Esophagus muscularis mucosa (tissue), 4 donors: ENCODE measurements at regions not wholly inside any gene's neighbourhood (a gene's known extent, or its start where the extent isn't known, plus 50 kb on each side); places are given as distances from the start of the nearest gene placed in this dataset.

Source experiments
- DNase-seq: peaks from one replicate; pipeline ENCODE4 v3.0.0-alpha.2; 2017; ENCODE audit errors: extremely low spot score
- H3K27ac ChIP-seq, 4 donors: fragments of 200-600 bp; sonication (generic); replicated peaks in 1 of 4; 1 replicate in 3 of 4; 2 replicates in 1 of 4; pipeline ENCODE4 v1.5.1; 2016 to 2019; ENCODE audit warnings: mild to moderate bottlenecking in 1 of 4
- H3K27me3 ChIP-seq, 4 donors: fragments of 200-600 bp; sonication (generic); one replicate each; pipeline versions ENCODE4 v1.5.1 to v1.6.0; 2016 to 2019
- H3K36me3 ChIP-seq, 4 donors: fragments of 200-600 bp; sonication (generic); one replicate each; pipeline ENCODE4 v1.5.1; 2016 to 2019
- H3K4me1 ChIP-seq, 4 donors: fragments of 200-600 bp; sonication (generic); one replicate each; pipeline ENCODE4 v1.5.1; 2016 to 2019
- H3K4me3 ChIP-seq, 4 donors: fragments of 200-600 bp; sonication (generic); 1 replicate in 2 of 4; 2 replicates in 2 of 4; pipeline ENCODE4 v1.5.1; 2016 to 2019; ENCODE audit warnings: mild to moderate bottlenecking in 4 of 4, moderate library complexity in 1 of 4
- H3K9me3 ChIP-seq, 4 donors: fragments of 200-600 bp; sonication (generic); 1 replicate in 3 of 4; 2 replicates in 1 of 4; pipeline ENCODE4 v1.5.1; 2016 to 2019
- CTCF ChIP-seq, 3 experiments: fragments of 200-600 bp in 2 of 3; fragments of 450-650 bp in 1 of 3; sonication (generic) in 2 of 3; IDR thresholded peaks; one replicate each; pipeline ENCODE4 v1.5.1; 2017 to 2019; ENCODE audit warnings: antibody characterized with exemption in 3 of 3, mild to moderate bottlenecking in 2 of 3, moderate library complexity in 1 of 3
- EP300 ChIP-seq: sonication (generic); formaldehyde crosslinking; IDR thresholded peaks from one replicate; pipeline ENCODE4 v1.6.1; 2017; ENCODE audit warnings: antibody characterized with exemption
- POLR2A ChIP-seq: fragments of 450-650 bp; IDR thresholded peaks from one replicate; pipeline ENCODE4 v1.6.1; 2017; ENCODE audit warnings: antibody characterized with exemption, moderate library complexity, mild to moderate bottlenecking, low read depth
- POLR2AphosphoS5 ChIP-seq, 2 donors: sonication (generic); formaldehyde crosslinking; IDR thresholded peaks; one replicate each; pipeline ENCODE4 v1.6.1; 2017; ENCODE audit warnings: antibody characterized with exemption in 2 of 2
- WGBS: methylation state at CpG from one replicate; pipeline ENCODE4 v1.1.5; 2018; 5-methylcytosine and 5-hydroxymethylcytosine counted together
- intact Hi-C: fragments of 100-400 bp; cut with DNase I; formaldehyde crosslinking; loops from one replicate; pipeline ENCODE4 v1.15.1; 2023

GRCh38 chr5:2505217-2505616 lies 246.3 kb downstream of the IRX2 start:
- Histone ChIP-seq H3K27me3 (no peaks in the 10 kb centered on the region), H3K9me3 (peaks cover 0 to 6% (median 2%) of the 10 kb centered on the region in 4 donors), H3K36me3 (no peaks in the 10 kb centered on the region), H3K27ac (no peak overlapping the region), H3K4me1 (no peaks in the 10 kb centered on the region), H3K4me3 (no peak overlapping the region)
- DNase-seq, result peak; percentile 77
- 67% methylated on average over 7 of the region's 10 CpGs for WGBS
- TF ChIP-seq EP300 (no peak), POLR2A (no peak), CTCF (IDR thresholded peaks at IDR 0.05) (no peak), POLR2AphosphoS5 (IDR thresholded peaks at IDR 0.05) (no peak)
- intact Hi-C loops, result no loop called here

- WGBS, result 95% methylated on average over 2 of the region's 6 CpGs
- TF ChIP-seq EP300 (no peak), POLR2AphosphoS5 (IDR thresholded peaks at IDR 0.05) (no peak), POLR2A (no peak)
- DNase-seq, result peak; percentile 80
- Histone ChIP-seq H3K4me1 (no peaks in the 10 kb centered on the region), H3K36me3 (no peaks in the 10 kb centered on the region), H3K27ac (no peak overlapping the region), H3K27me3 (no peaks in the 10 kb centered on the region), H3K4me3 (no peak overlapping the region), H3K9me3 (peaks cover 0 to 9% (median 3%) of the 10 kb centered on the region in 4 donors)
- intact Hi-C loops, result no loop called here
These were observed 248.4 kb downstream of the IRX2 start for GRCh38 chr5:2502970-2503594.

- H3K27ac ChIP-seq, result no peak overlapping the region
- H3K27me3 ChIP-seq, result no peaks in the 10 kb centered on the region
- H3K4me1 ChIP-seq, result no peaks in the 10 kb centered on the region
- H3K4me3 ChIP-seq, result no peak overlapping the region
- DNase-seq, result no peak
- H3K9me3 ChIP-seq, result peaks cover 0 to 11% (median 3%) of the 10 kb centered on the region in 4 donors
- TF ChIP-seq POLR2AphosphoS5 (IDR thresholded peaks at IDR 0.05), result no peak
- no peak for TF ChIP-seq POLR2A
- no peak for TF ChIP-seq CTCF (IDR thresholded peaks at IDR 0.05)
- no peak for TF ChIP-seq EP300
- intact Hi-C loops, result no loop called here
- H3K36me3 ChIP-seq, result no peaks in the 10 kb centered on the region
These were observed 251.6 kb downstream of the IRX2 start for GRCh38 chr5:2499917-2500316.

- 75% methylated on average over 9 of the region's 9 CpGs for WGBS
These were observed 254.6 kb downstream of the IRX2 start for GRCh38 chr5:2496891-2497290.

GRCh38 chr5:2496126-2496525 lies 255.4 kb downstream of the IRX2 start:
- H3K9me3 ChIP-seq, result peaks cover 0 to 7% (median 3%) of the 10 kb centered on the region in 4 donors
- peak; percentile 74 for DNase-seq
- no peaks in the 10 kb centered on the region for H3K27me3 ChIP-seq
- 85% methylated on average over 9 of the region's 9 CpGs for WGBS
- intact Hi-C loops, result no loop called here
- no peaks in the 10 kb centered on the region for H3K4me1 ChIP-seq
- no peak for TF ChIP-seq CTCF (IDR thresholded peaks at IDR 0.05)
- TF ChIP-seq EP300, result no peak
- TF ChIP-seq POLR2AphosphoS5 (IDR thresholded peaks at IDR 0.05), result no peak
- TF ChIP-seq POLR2A, result no peak
- H3K27ac ChIP-seq, result no peak overlapping the region
- H3K36me3 ChIP-seq, result no peaks in the 10 kb centered on the region
- H3K4me3 ChIP-seq, result no peak overlapping the region

More at GRCh38 chr5:2496891-2497290, 254.6 kb downstream of the IRX2 start:
- Histone ChIP-seq H3K27me3 (no peaks in the 10 kb centered on the region), H3K4me3 (no peak overlapping the region), H3K36me3 (no peaks in the 10 kb centered on the region), H3K27ac (no peak overlapping the region), H3K4me1 (no peaks in the 10 kb centered on the region), H3K9me3 (peaks cover 0 to 7% (median 3%) of the 10 kb centered on the region in 4 donors)
- intact Hi-C loops, result no loop called here
- TF ChIP-seq CTCF (IDR thresholded peaks at IDR 0.05), result no peak
- TF ChIP-seq POLR2A, result no peak
- TF ChIP-seq EP300, result no peak
- TF ChIP-seq POLR2AphosphoS5 (IDR thresholded peaks at IDR 0.05), result no peak
- peak; percentile 66 for DNase-seq
